ENCODE measurements at regions not wholly inside any gene's neighbourhood (a gene's known extent, or its start where the extent isn't known, plus 50 kb on each side); places are given as distances from the start of the nearest gene placed in this dataset.

GRCh38 chr18:45449418-45450227, 165.7 kb upstream of the SLC14A2 start:
- Mint-ChIP-seq H3K27me3 (ENCODE audit: low read depth) (no peaks in the 10 kb centered on the region), H3K36me3 (ENCODE audit: low read depth) (peaks cover 3% of the 10 kb centered on the region), H3K4me1 (peaks cover 58% of the 10 kb centered on the region), H3K4me3 (peak overlapping the region in 1 of 3 experiments; percentile 11), H3K9me3 (no peaks in the 10 kb centered on the region), H3K27ac (peak overlapping the region; percentile 92 to 97 (median 95))
- TF ChIP-seq, protein P1, sequence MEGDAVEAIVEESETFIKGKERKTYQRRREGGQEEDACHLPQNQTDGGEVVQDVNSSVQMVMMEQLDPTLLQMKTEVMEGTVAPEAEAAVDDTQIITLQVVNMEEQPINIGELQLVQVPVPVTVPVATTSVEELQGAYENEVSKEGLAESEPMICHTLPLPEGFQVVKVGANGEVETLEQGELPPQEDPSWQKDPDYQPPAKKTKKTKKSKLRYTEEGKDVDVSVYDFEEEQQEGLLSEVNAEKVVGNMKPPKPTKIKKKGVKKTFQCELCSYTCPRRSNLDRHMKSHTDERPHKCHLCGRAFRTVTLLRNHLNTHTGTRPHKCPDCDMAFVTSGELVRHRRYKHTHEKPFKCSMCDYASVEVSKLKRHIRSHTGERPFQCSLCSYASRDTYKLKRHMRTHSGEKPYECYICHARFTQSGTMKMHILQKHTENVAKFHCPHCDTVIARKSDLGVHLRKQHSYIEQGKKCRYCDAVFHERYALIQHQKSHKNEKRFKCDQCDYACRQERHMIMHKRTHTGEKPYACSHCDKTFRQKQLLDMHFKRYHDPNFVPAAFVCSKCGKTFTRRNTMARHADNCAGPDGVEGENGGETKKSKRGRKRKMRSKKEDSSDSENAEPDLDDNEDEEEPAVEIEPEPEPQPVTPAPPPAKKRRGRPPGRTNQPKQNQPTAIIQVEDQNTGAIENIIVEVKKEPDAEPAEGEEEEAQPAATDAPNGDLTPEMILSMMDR (IDR thresholded peaks at IDR 0.05; ENCODE audit: unreplicated experiment in 3 of 3) = no peak

- H3K9me3 Mint-ChIP-seq = peaks cover 4% of the 10 kb centered on the region
- H3K27ac Mint-ChIP-seq = peak overlapping the region; percentile 87 to 93 (median 89)
- H3K27me3 Mint-ChIP-seq (ENCODE audit: low read depth) = peaks cover 4% of the 10 kb centered on the region
- TF ChIP-seq, protein P1 (IDR thresholded peaks at IDR 0.05; ENCODE audit: unreplicated experiment in 3 of 3) = no peak
- H3K36me3 Mint-ChIP-seq (ENCODE audit: low read depth) = peaks cover 3% of the 10 kb centered on the region
- H3K4me3 Mint-ChIP-seq = no peak overlapping the region
- H3K4me1 Mint-ChIP-seq = peaks cover 46% of the 10 kb centered on the region
Measured at GRCh38 chr18:45456090-45457021, 158.9 kb upstream of the SLC14A2 start.

GRCh38 chr18:45458033-45458432, 157.2 kb upstream of the SLC14A2 start:
- peaks cover 4% of the 10 kb centered on the region for H3K9me3 Mint-ChIP-seq
- H3K4me1 Mint-ChIP-seq = peaks cover 43% of the 10 kb centered on the region
- peaks cover 4% of the 10 kb centered on the region for H3K27me3 Mint-ChIP-seq (ENCODE audit: low read depth)
- TF ChIP-seq, protein P1 (IDR thresholded peaks at IDR 0.05; ENCODE audit: unreplicated experiment in 3 of 3) = no peak
- H3K27ac Mint-ChIP-seq = peak overlapping the region; percentile 43 to 93 (median 88)
- no peak overlapping the region for H3K4me3 Mint-ChIP-seq
- H3K36me3 Mint-ChIP-seq (ENCODE audit: low read depth) = peaks cover 3% of the 10 kb centered on the region

DNA sequence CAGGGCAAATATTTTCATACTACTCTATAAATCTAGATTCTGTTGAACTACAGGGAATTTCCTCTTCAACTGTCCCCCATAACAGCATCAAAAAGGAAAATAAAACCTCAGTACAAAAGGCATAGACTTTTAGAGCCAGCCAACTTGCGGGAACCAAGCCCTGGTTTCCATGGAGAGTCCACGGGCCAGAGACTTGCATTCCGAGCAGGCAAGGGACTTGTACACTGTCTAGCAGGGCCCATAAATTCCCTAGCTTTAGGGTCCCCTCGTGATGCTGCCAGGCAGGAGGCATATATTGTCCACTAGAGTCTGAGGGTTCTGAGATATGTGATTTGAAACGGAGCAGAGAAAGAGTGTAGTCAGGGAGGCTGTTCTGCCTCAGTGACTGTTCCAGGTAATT, 153.1 kb upstream of the SLC14A2 start:
- Mint-ChIP-seq H3K27ac (peak overlapping the region; percentile 63 to 88 (median 77)), H3K36me3 (ENCODE audit: low read depth) (no peaks in the 10 kb centered on the region), H3K4me3 (no peak overlapping the region), H3K4me1 (peaks cover 29% of the 10 kb centered on the region), H3K9me3 (no peaks in the 10 kb centered on the region), H3K27me3 (ENCODE audit: low read depth) (no peaks in the 10 kb centered on the region)
- TF ChIP-seq, protein P1 (IDR thresholded peaks at IDR 0.05; ENCODE audit: unreplicated experiment in 3 of 3) = no peak

GRCh38 chr18:45463451-45463850, 151.8 kb upstream of the SLC14A2 start:
- Mint-ChIP-seq H3K36me3 (ENCODE audit: low read depth) (no peaks in the 10 kb centered on the region), H3K27ac (no peak overlapping the region), H3K4me1 (peaks cover 27% of the 10 kb centered on the region), H3K9me3 (no peaks in the 10 kb centered on the region), H3K4me3 (no peak overlapping the region), H3K27me3 (ENCODE audit: low read depth) (peaks cover 4% of the 10 kb centered on the region)
- TF ChIP-seq, protein P1 (IDR thresholded peaks at IDR 0.05; ENCODE audit: unreplicated experiment in 3 of 3) = no peak

All from nephron (organoid).